BLaER1 (cell line): ENCODE measurements at regions not wholly inside any gene's neighbourhood (a gene's known extent, or its start where the extent isn't known, plus 50 kb on each side); places are given as distances from the start of the nearest gene placed in this dataset.

ENCODE experiments used
- H3K27ac ChIP-seq: shearing (Covaris generic); formaldehyde crosslinking; 2 replicates; pipeline ENCODE4 v1.8.1; 2022
- H3K27me3 ChIP-seq: shearing (Covaris generic); formaldehyde crosslinking; 2 replicates; pipeline ENCODE4 v1.8.1; 2022
- H3K36me3 ChIP-seq: shearing (Covaris generic); formaldehyde crosslinking; 2 replicates; pipeline ENCODE4 v1.8.1; 2022
- H3K4me1 ChIP-seq: shearing (Covaris generic); formaldehyde crosslinking; 2 replicates; pipeline ENCODE4 v1.8.1; 2022
- H3K4me2 ChIP-seq: shearing (Covaris generic); formaldehyde crosslinking; 2 replicates; pipeline ENCODE4 v1.8.1; 2022
- H3K4me3 ChIP-seq: shearing (Covaris generic); formaldehyde crosslinking; 2 replicates; pipeline ENCODE4 v1.8.1; 2022
- H3K9ac ChIP-seq: shearing (Covaris generic); formaldehyde crosslinking; 2 replicates; pipeline ENCODE4 v1.8.1; 2022
- H3K9me3 ChIP-seq: shearing (Covaris generic); formaldehyde crosslinking; 2 replicates; pipeline ENCODE4 v1.8.1; 2022
- H4K20me1 ChIP-seq: shearing (Covaris generic); formaldehyde crosslinking; 2 replicates; pipeline ENCODE4 v1.8.1; 2022
- Cebpa-rat ChIP-seq: shearing (Covaris generic); IDR thresholded peaks from 2 replicates; pipeline ENCODE4 v1.8.1; 2022

GRCh38 chr13:34884366-34884765 lies 57.7 kb upstream of the NBEA start:
- Histone ChIP-seq H3K27me3 (no peaks in the 10 kb centered on the region), H3K9ac (no peak overlapping the region), H3K27ac (no peak overlapping the region), H3K4me3 (no peak overlapping the region), H3K4me2 (no peak overlapping the region), H3K36me3 (no peaks in the 10 kb centered on the region), H3K4me1 (no peaks in the 10 kb centered on the region), H3K9me3 (no peaks in the 10 kb centered on the region), H4K20me1 (no peaks in the 10 kb centered on the region)
- no peak for TF ChIP-seq Cebpa-rat

GRCh38 chr13:34886121-34886875 lies 55.8 kb upstream of the NBEA start:
- Histone ChIP-seq H3K27ac (no peak overlapping the region), H3K9me3 (no peaks in the 10 kb centered on the region), H3K4me1 (no peaks in the 10 kb centered on the region), H3K4me2 (no peak overlapping the region), H3K36me3 (no peaks in the 10 kb centered on the region), H3K27me3 (no peaks in the 10 kb centered on the region), H3K4me3 (no peak overlapping the region), H3K9ac (no peak overlapping the region), H4K20me1 (no peaks in the 10 kb centered on the region)
- no peak for TF ChIP-seq Cebpa-rat

GRCh38 chr13:34886987-34887386 lies 55.1 kb upstream of the NBEA start:
- no peak for TF ChIP-seq Cebpa-rat
- Histone ChIP-seq H3K4me2 (no peak overlapping the region), H3K36me3 (no peaks in the 10 kb centered on the region), H3K9me3 (no peaks in the 10 kb centered on the region), H3K4me1 (no peaks in the 10 kb centered on the region), H3K27me3 (no peaks in the 10 kb centered on the region), H3K4me3 (no peak overlapping the region), H4K20me1 (no peaks in the 10 kb centered on the region), H3K27ac (no peak overlapping the region), H3K9ac (no peak overlapping the region)
